SK-N-MC (cell line): ENCODE measurements at regions not wholly inside any gene's neighbourhood (a gene's known extent, or its start where the extent isn't known, plus 50 kb on each side); places are given as distances from the start of the nearest gene placed in this dataset.

ENCODE experiments used
- EZH2 ChIP-seq: fragments of 200-600 bp; sonication (generic); IDR thresholded peaks from one replicate; pipeline ENCODE4 v1.6.1; 2017; ENCODE audit warnings: antibody characterized with exemption
- FOXP2 ChIP-seq: optimal IDR thresholded peaks from 2 replicates; pipeline ENCODE3; 2011; ENCODE audit warnings: mild to moderate bottlenecking, moderate library complexity; ENCODE audit not compliant: insufficient read depth; ENCODE audit errors: extremely low read length, control extremely low read depth
- POLR2AphosphoS5 ChIP-seq: IDR thresholded peaks from 2 replicates; pipeline ENCODE4 v1.6.1; 2012; ENCODE audit warnings: mild to moderate bottlenecking, low read depth, low read length, borderline replicate concordance

GRCh38 chr17:79424471-79425185 is 186.2 kb downstream of the RBFOX3 start:
- TF ChIP-seq EZH2 (no peak), POLR2AphosphoS5 (no peak), FOXP2 (no peak)
